ENCODE measurements at regions not wholly inside any gene's neighbourhood (a gene's known extent, or its start where the extent isn't known, plus 50 kb on each side); places are given as distances from the start of the nearest gene placed in this dataset.

- H3K4me3 ChIP-seq = no peak overlapping the region
- DNase-seq = no peak
- intact Hi-C loops (cut with DNase I) = no loop called here
- H3K36me3 ChIP-seq = no peaks in the 10 kb centered on the region
- H3K4me1 ChIP-seq = peaks cover 0 to 6% (median 0%) of the 10 kb centered on the region in 4 donors
- TF ChIP-seq CTCF (IDR thresholded peaks at IDR 0.05) (no peak), EP300 (IDR thresholded peaks at IDR 0.05) (no peak)
- WGBS, 2 donors = 89% methylated on average over 3 of the region's 3 CpGs
- no peaks in the 10 kb centered on the region for H3K27me3 ChIP-seq
- H3K27ac ChIP-seq = no peak overlapping the region
- no peaks in the 10 kb centered on the region for H3K9me3 ChIP-seq
Measured at GRCh38 chr5:39762761-39763160, 338.0 kb upstream of the DAB2 start.

- Histone ChIP-seq H3K9me3 (no peaks in the 10 kb centered on the region), H3K36me3 (no peaks in the 10 kb centered on the region), H3K4me1 (peaks cover 0 to 6% (median 0%) of the 10 kb centered on the region in 4 donors), H3K27me3 (no peaks in the 10 kb centered on the region), H3K27ac (peak overlapping the region in 2 of 4 donors; percentile 10 to 54), H3K4me3 (no peak overlapping the region)
- TF ChIP-seq EP300 (IDR thresholded peaks at IDR 0.05) (no peak), POLR2A (IDR thresholded peaks at IDR 0.05) (no peak), CTCF (IDR thresholded peaks at IDR 0.05) (no peak), POLR2AphosphoS5 (IDR thresholded peaks at IDR 0.05) (no peak)
- 81 to 82% methylated on average over 10 of the region's 10 CpGs for WGBS, 2 donors
- DNase-seq = no peak
- intact Hi-C loops (cut with DNase I) = no loop called here
Measured at GRCh38 chr5:39761199-39761950, 336.6 kb upstream of the DAB2 start.

- intact Hi-C loops (cut with DNase I) = no loop called here
- 72 to 77% methylated on average over 5 of the region's 5 CpGs for WGBS, 2 donors
- TF ChIP-seq POLR2AphosphoS5 (IDR thresholded peaks at IDR 0.05) (peak in 2 of 4 donors; percentile 25 to 47), POLR2A (IDR thresholded peaks at IDR 0.05) (no peak)
- no peak for DNase-seq
- no peaks in the 10 kb centered on the region for H3K9me3 ChIP-seq
- H3K4me3 ChIP-seq = no peak overlapping the region
- H3K4me1 ChIP-seq = peaks cover 0 to 4% (median 0%) of the 10 kb centered on the region in 4 donors
- no peaks in the 10 kb centered on the region for H3K36me3 ChIP-seq
- H3K27me3 ChIP-seq = no peaks in the 10 kb centered on the region
- peak overlapping the region in 2 of 4 donors; percentile 48 to 54 for H3K27ac ChIP-seq
Measured at GRCh38 chr5:39760385-39761198, 335.8 kb upstream of the DAB2 start.

GRCh38 chr5:39759701-39760100 is 334.9 kb upstream of the DAB2 start:
- no peak for TF ChIP-seq CTCF (IDR thresholded peaks at IDR 0.05)
- no peak for TF ChIP-seq EP300 (IDR thresholded peaks at IDR 0.05)
- no peak for TF ChIP-seq POLR2A (IDR thresholded peaks at IDR 0.05)
- Histone ChIP-seq H3K4me1 (no peaks in the 10 kb centered on the region), H3K9me3 (no peaks in the 10 kb centered on the region), H3K4me3 (no peak overlapping the region), H3K36me3 (no peaks in the 10 kb centered on the region), H3K27ac (no peak overlapping the region), H3K27me3 (no peaks in the 10 kb centered on the region)
- no peak for DNase-seq
- intact Hi-C loops (cut with DNase I) = no loop called here

GRCh38 chr5:39758426-39758825 is 333.6 kb upstream of the DAB2 start:
- no peak for TF ChIP-seq POLR2AphosphoS5 (IDR thresholded peaks at IDR 0.05)
- TF ChIP-seq POLR2A (IDR thresholded peaks at IDR 0.05) = no peak
- TF ChIP-seq EP300 (IDR thresholded peaks at IDR 0.05) = no peak
- TF ChIP-seq CTCF (IDR thresholded peaks at IDR 0.05) = no peak
- Histone ChIP-seq H3K4me3 (no peak overlapping the region), H3K27me3 (no peaks in the 10 kb centered on the region), H3K36me3 (no peaks in the 10 kb centered on the region), H3K27ac (no peak overlapping the region), H3K9me3 (no peaks in the 10 kb centered on the region), H3K4me1 (no peaks in the 10 kb centered on the region)
- DNase-seq = no peak
- intact Hi-C loops (cut with DNase I) = no loop called here
- WGBS, 2 donors = 86 to 93% methylated on average over 3 of the region's 3 CpGs
